Stimulated activated CD4-positive, alpha-beta T cell treated with anti-CD3 and anti-CD28 coated beads, Interleukin-15, amount 100 ng/mL, for 24 hours (primary cell): ENCODE measurements at regions not wholly inside any gene's neighbourhood (a gene's known extent, or its start where the extent isn't known, plus 50 kb on each side); places are given as distances from the start of the nearest gene placed in this dataset.

Experiments used
- DNase-seq: peaks from one replicate; pipeline ENCODE4 v3.0.0-alpha.2; 2020

GRCh38 chr5:71872311-71872864, 153.3 kb downstream of the CARTPT start:
- DNase-seq: no peak

- DNase-seq: no peak
Observed at GRCh38 chr5:71873191-71873591, 154.1 kb downstream of the CARTPT start.

GRCh38 chr5:71874521-71874920, 155.4 kb downstream of the CARTPT start:
- DNase-seq: no peak

- no peak for DNase-seq
Observed at GRCh38 chr5:71877511-71877910, 158.4 kb downstream of the CARTPT start.

- DNase-seq: no peak
Observed at GRCh38 chr5:71880536-71880935, 161.5 kb downstream of the CARTPT start.

GRCh38 chr5:71882826-71883741, 164.0 kb downstream of the CARTPT start:
- no peak for DNase-seq

- DNase-seq: no peak
Observed at GRCh38 chr5:71883742-71884103, 164.6 kb downstream of the CARTPT start.

GRCh38 chr5:71884926-71885325, 165.9 kb downstream of the CARTPT start:
- no peak for DNase-seq

GRCh38 chr5:71886406-71886805, 167.3 kb downstream of the CARTPT start:
- no peak for DNase-seq

GRCh38 chr5:71887680-71888079, 168.6 kb downstream of the CARTPT start:
- DNase-seq: no peak

- DNase-seq: no peak
Observed at GRCh38 chr5:71891406-71891805, 172.3 kb downstream of the CARTPT start.

- no peak for DNase-seq
Observed at GRCh38 chr5:71891856-71892255, 172.8 kb downstream of the CARTPT start.

- no peak for DNase-seq
Observed at GRCh38 chr5:71892641-71893365, 173.7 kb downstream of the CARTPT start.

- no peak for DNase-seq
Observed at GRCh38 chr5:71893451-71893850, 174.4 kb downstream of the CARTPT start.

- no peak for DNase-seq
Observed at GRCh38 chr5:71894091-71894490, 175.0 kb downstream of the CARTPT start.

- DNase-seq: no peak
Observed at GRCh38 chr5:71895546-71895945, 176.5 kb downstream of the CARTPT start.

GRCh38 chr5:71899865-71900342, 180.8 kb downstream of the CARTPT start:
- DNase-seq: no peak

GRCh38 chr5:71903808-71904207, 184.7 kb downstream of the CARTPT start:
- DNase-seq: no peak

GRCh38 chr5:71904852-71905251, 185.8 kb downstream of the CARTPT start:
- DNase-seq: no peak

GRCh38 chr5:71905834-71906711, 187.0 kb downstream of the CARTPT start:
- no peak for DNase-seq

- no peak for DNase-seq
Observed at GRCh38 chr5:71907001-71907588, 188.0 kb downstream of the CARTPT start.

GRCh38 chr5:71907608-71908145, 188.6 kb downstream of the CARTPT start:
- no peak for DNase-seq
